ENCODE measurements at regions not wholly inside any gene's neighbourhood (a gene's known extent, or its start where the extent isn't known, plus 50 kb on each side); places are given as distances from the start of the nearest gene placed in this dataset.

- TF ChIP-seq, protein P1, sequence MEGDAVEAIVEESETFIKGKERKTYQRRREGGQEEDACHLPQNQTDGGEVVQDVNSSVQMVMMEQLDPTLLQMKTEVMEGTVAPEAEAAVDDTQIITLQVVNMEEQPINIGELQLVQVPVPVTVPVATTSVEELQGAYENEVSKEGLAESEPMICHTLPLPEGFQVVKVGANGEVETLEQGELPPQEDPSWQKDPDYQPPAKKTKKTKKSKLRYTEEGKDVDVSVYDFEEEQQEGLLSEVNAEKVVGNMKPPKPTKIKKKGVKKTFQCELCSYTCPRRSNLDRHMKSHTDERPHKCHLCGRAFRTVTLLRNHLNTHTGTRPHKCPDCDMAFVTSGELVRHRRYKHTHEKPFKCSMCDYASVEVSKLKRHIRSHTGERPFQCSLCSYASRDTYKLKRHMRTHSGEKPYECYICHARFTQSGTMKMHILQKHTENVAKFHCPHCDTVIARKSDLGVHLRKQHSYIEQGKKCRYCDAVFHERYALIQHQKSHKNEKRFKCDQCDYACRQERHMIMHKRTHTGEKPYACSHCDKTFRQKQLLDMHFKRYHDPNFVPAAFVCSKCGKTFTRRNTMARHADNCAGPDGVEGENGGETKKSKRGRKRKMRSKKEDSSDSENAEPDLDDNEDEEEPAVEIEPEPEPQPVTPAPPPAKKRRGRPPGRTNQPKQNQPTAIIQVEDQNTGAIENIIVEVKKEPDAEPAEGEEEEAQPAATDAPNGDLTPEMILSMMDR (IDR thresholded peaks at IDR 0.05), result no peak
- intact Hi-C loops (cut with DNase I, micrococcal nuclease), result no loop called here
- Histone ChIP-seq H3K36me3 (ENCODE audit: low read depth) (no peaks in the 10 kb centered on the region), H3K4me1 (ENCODE audit: low read depth) (no peaks in the 10 kb centered on the region), H3K4me3 (no peak overlapping the region), H3K9me3 (no peaks in the 10 kb centered on the region)
- DNase-seq, result no peak
- no peak for ATAC-seq
These were observed 387.4 kb upstream of the CELF2 start for GRCh38 chr10:10630281-10630680.

GRCh38 chr10:10630782-10631181 is 386.9 kb upstream of the CELF2 start:
- ATAC-seq, result no peak
- TF ChIP-seq, protein P1 (IDR thresholded peaks at IDR 0.05), result no peak

DNA sequence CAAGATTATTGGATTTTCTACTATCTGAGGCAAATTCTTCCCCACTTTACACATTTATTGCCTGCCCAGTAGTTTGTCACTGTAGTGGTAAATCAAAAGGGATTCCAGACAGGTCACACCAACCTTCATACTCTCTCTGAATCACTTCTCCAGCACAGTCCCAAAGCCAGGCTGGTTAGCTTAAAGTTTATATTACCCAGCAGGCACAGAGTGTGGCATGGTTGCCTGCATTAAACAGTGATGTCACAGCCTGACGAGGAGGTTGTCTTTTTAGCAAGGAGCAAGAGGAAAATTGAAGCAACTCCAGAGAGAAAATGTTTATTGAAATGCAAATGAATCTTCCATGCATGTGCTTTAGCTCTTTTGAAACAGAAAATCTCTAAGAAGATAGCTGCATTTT is 375.5 kb upstream of the CELF2 start:
- Histone ChIP-seq H3K36me3 (ENCODE audit: low read depth) (no peaks in the 10 kb centered on the region), H3K4me3 (no peak overlapping the region), H3K9me3 (no peaks in the 10 kb centered on the region), H3K4me1 (ENCODE audit: low read depth) (no peaks in the 10 kb centered on the region)
- intact Hi-C loops (cut with DNase I, micrococcal nuclease), result no loop called here
- TF ChIP-seq, protein P1 (IDR thresholded peaks at IDR 0.05), result no peak
- ATAC-seq (no peak), DNase-seq (no peak)

More at GRCh38 chr10:10630782-10631181, 386.9 kb upstream of the CELF2 start:
- Histone ChIP-seq H3K9me3 (no peaks in the 10 kb centered on the region), H3K4me1 (ENCODE audit: low read depth) (no peaks in the 10 kb centered on the region), H3K4me3 (no peak overlapping the region), H3K36me3 (ENCODE audit: low read depth) (no peaks in the 10 kb centered on the region)
- intact Hi-C loops (cut with DNase I, micrococcal nuclease), result no loop called here
- no peak for DNase-seq

GRCh38 chr10:10642751-10643150 is 374.9 kb upstream of the CELF2 start:
- DNase-seq (no peak), ATAC-seq (no peak)
- Histone ChIP-seq H3K4me1 (ENCODE audit: low read depth) (no peaks in the 10 kb centered on the region), H3K4me3 (no peak overlapping the region), H3K9me3 (no peaks in the 10 kb centered on the region), H3K36me3 (ENCODE audit: low read depth) (no peaks in the 10 kb centered on the region)
- TF ChIP-seq, protein P1 (IDR thresholded peaks at IDR 0.05), result no peak
- intact Hi-C loops (cut with DNase I, micrococcal nuclease), result no loop called here

DNA sequence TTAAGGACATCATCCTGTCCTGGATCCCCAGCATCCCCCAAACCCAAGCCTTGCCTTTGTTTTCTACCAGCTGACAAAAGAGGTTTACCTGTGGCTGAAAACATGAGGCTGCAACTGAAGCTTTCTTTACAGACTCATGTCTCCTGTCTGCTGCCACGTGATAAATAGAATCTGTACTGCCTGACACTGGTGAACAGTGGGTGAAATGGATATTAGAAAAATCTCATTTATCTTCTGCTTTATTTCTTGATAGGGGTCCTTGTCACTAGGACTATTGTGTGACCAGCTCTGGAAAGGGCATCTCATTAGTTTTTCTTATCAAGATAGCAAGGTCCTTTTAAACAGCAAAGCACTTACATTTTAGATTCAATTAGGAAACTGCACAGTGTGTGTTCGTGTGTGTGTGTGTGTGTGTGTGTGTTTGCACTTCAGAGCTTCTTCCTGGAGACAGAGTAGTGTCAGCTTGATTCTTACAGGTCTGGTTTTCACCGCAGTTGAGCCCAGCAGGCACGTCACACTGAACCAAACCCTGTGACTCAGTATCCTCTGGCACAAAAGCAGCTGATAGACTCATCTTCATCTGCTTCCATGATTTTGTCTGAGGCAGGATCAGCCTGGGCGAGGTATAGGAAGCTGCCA is 373.5 kb upstream of the CELF2 start:
- no peaks in the 10 kb centered on the region for H3K4me1 ChIP-seq (ENCODE audit: low read depth)
- intact Hi-C loops (cut with DNase I, micrococcal nuclease), result no loop called here
- no peak overlapping the region for H3K4me3 ChIP-seq
- TF ChIP-seq, protein P1 (IDR thresholded peaks at IDR 0.05), result no peak
- ATAC-seq, result no peak
- DNase-seq, result no peak
- H3K36me3 ChIP-seq (ENCODE audit: low read depth), result no peaks in the 10 kb centered on the region
- H3K9me3 ChIP-seq, result no peaks in the 10 kb centered on the region

Data from mucosa of descending colon (tissue), 3 donors.